Lower leg skin (tissue), 3 donors: ENCODE measurements at regions not wholly inside any gene's neighbourhood (a gene's known extent, or its start where the extent isn't known, plus 50 kb on each side); places are given as distances from the start of the nearest gene placed in this dataset.

Experiments used
- CTCF ChIP-seq, 3 donors: fragments of 450-650 bp; IDR thresholded peaks; one replicate each; pipeline ENCODE4 v1.5.1; 2016; ENCODE audit warnings: antibody characterized with exemption in 3 of 3, mild to moderate bottlenecking in 3 of 3, moderate library complexity in 2 of 3
- POLR2A ChIP-seq, 2 donors: fragments of 450-650 bp; IDR thresholded peaks; one replicate each; pipeline ENCODE4 v1.6.1; 2016 to 2017; ENCODE audit warnings: antibody characterized with exemption in 2 of 2, mild to moderate bottlenecking in 1 of 2, moderate library complexity in 1 of 2

- TF ChIP-seq CTCF (IDR thresholded peaks at IDR 0.05) (no peak), POLR2A (IDR thresholded peaks at IDR 0.05) (no peak)
Observed at GRCh38 chr1:173407846-173408245, 69.3 kb upstream of the PRDX6 start.
